ENCODE measurements at regions not wholly inside any gene's neighbourhood (a gene's known extent, or its start where the extent isn't known, plus 50 kb on each side); places are given as distances from the start of the nearest gene placed in this dataset.
"Not testable (repeated sequence)": the region's sequence is repeated elsewhere in the genome, so short reads cannot be mapped to it uniquely, and the experiment has no call there.

DNA sequence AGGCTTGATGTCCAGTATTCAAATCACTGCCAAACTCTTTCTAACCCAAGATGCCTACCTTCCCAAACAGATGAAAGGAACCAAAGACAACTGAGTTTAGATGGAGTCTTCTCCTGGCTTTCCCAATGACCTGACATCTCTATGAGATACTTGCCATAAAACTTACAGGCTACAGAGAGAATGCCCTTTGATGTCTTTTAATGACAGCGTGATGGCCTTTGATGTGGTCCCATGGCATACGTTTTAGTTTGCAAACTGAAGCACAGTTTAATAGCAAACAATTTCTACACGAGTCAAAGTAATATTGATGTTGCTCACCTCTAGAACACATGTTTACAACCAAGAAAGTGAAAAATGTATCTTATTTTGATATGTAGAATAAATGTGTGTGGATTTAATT is 73.2 kb downstream of the ZIC4 start:
- no peak for DNase-seq (ENCODE audit: low spot score)

- DNase-seq (ENCODE audit: low spot score): no peak
Measured at GRCh38 chr3:147328711-147329110, 77.6 kb downstream of the ZIC4 start.

GRCh38 chr3:147324356-147324755 is 82.0 kb downstream of the ZIC4 start:
- DNase-seq (ENCODE audit: low spot score): no peak

DNA sequence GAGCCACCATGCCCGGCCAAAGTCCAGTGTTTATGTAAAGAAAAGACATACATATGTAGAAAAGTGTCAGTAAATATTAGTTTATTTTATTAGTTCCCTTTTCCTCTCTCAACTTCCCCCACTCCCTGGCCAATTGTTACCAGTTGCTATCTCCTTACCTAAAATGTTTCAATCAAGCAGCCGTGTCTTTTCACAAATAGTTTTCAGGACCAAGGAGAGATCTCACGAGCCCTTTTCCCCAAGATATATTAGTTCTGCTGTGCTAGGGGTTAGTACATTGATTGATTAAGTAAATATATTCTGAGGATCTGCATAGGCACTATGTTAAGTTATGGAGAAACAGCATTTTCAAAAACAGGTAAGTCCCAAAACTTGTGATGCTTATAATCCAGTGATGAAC is 87.4 kb downstream of the ZIC4 start:
- no peak for DNase-seq (ENCODE audit: low spot score)

GRCh38 chr3:147317080-147317479 is 89.3 kb downstream of the ZIC4 start:
- not testable (repeated sequence) for DNase-seq (ENCODE audit: low spot score)

DNA sequence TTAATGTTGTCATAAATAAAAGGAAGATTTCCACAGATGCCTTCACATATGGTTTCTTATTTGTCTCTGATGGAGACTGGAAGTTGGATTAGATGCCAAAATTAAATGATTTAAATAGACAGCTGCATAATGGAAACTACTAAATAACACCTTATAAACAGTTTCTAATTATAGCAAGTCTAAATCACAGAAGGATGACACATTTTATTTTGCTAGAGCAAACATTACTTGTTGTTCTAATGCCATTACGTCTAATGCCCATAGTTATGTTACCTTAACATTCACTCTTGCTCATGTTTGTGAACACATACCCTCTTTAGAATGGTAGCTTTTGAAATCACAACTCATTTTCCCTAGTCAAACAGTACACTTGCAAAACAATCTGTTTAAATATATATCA is 92.8 kb downstream of the ZIC4 start:
- DNase-seq (ENCODE audit: low spot score): no peak

- DNase-seq (ENCODE audit: low spot score): no peak
Measured at GRCh38 chr3:147312786-147313280, 93.5 kb downstream of the ZIC4 start.

GRCh38 chr3:147311716-147312115 is 94.6 kb downstream of the ZIC4 start:
- DNase-seq (ENCODE audit: low spot score): no peak

GRCh38 chr3:147305533-147306250 is 100.7 kb downstream of the ZIC4 start:
- DNase-seq (ENCODE audit: low spot score): no peak

- no peak for DNase-seq (ENCODE audit: low spot score)
Measured at GRCh38 chr3:147304756-147305155, 101.6 kb downstream of the ZIC4 start.

- DNase-seq (ENCODE audit: low spot score): no peak
Measured at GRCh38 chr3:147301781-147302180, 104.6 kb downstream of the ZIC4 start.

- no peak for DNase-seq (ENCODE audit: low spot score)
Measured at GRCh38 chr3:147299656-147300055, 106.7 kb downstream of the ZIC4 start.

DNA sequence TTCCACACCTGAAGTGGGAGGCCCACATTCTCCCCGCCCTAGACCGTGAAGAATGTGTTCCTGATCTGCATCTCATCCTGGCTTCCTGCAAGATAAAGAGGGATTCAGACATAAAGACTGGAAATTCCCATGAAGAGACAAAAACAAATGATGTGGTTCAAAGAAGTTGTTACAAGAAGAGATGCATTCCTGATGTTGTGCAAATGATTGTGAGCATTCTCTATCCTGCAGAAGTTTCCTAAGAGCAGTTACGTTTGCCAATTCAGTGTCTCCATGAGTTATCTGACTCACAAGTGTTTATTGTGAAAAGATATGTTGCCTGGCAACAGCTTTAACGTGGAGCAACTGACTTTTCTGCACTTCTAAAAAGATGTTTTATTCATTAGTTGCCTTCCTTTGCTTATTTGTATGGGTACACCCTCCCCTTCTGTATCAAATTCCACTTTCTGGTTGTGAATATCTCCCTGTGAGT is 107.8 kb downstream of the ZIC4 start:
- DNase-seq (ENCODE audit: low spot score): peak; percentile 25

GRCh38 chr3:147297761-147298350 is 108.5 kb downstream of the ZIC4 start:
- DNase-seq (ENCODE audit: low spot score): no peak

DNA sequence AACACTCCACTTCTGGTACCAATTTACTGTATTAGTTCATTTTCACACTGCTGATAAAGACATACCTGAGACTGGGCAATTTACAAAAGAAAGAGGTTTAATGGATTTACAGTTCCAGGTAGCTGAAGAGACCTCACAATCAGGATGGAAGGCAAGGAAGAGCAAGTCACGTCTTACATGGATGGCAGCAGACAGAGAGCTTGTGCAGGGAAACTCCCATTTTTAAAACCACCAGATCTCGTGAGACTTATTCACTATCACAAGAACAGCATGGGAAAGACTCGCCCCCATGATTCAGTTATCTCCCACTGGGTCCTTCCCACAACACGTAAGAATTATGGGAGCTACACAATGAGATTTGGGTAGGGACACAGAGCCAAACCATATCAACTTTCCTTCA is 119.0 kb downstream of the ZIC4 start:
- DNase-seq (ENCODE audit: low spot score): not testable (repeated sequence)

GRCh38 chr3:147269907-147270306 is 136.4 kb downstream of the ZIC4 start:
- DNase-seq (ENCODE audit: low spot score): no peak

DNA sequence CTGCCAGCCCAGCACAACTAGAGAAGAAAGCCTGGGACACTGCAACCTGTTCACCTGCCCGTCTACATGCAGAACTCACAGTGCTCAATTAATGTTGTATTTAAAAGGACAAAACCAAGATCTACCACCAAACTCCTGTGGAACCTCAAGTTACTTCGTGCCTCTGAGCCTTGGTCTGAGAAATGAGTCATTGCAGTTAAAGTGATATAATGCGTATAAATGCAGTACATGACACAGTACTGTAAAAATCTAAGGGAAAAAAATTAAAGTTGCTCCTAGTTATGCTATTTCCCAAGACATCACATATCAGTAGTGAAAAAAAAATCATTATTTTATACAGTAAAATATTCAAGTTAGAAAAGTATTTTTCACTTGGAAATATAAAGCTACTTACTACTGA is 138.9 kb downstream of the ZIC4 start:
- DNase-seq (ENCODE audit: low spot score): no peak

DNA sequence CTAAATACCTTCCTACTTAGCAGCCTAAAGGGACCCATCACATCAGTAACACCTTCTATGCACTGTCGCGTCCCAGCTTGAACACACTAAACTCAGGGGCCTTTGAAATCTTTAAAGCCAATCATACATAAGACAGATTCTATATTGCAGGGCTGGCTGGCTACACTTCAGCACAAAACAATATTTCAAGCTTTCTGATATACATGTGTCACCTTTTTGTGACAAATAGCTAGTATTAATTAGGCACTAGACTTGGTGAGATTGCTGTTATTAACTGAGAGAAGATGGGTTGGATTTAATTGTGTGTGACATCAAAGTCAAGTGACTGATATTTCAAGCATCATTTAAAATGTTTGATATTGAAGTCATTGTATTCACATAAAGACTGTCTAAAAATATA is 148.4 kb downstream of the ZIC4 start:
- DNase-seq (ENCODE audit: low spot score): no peak

- DNase-seq (ENCODE audit: low spot score): no peak
Measured at GRCh38 chr3:147256739-147257138, 149.6 kb downstream of the ZIC4 start.

- DNase-seq (ENCODE audit: low spot score): no peak
Measured at GRCh38 chr3:147246906-147247305, 159.4 kb downstream of the ZIC4 start.

DNA sequence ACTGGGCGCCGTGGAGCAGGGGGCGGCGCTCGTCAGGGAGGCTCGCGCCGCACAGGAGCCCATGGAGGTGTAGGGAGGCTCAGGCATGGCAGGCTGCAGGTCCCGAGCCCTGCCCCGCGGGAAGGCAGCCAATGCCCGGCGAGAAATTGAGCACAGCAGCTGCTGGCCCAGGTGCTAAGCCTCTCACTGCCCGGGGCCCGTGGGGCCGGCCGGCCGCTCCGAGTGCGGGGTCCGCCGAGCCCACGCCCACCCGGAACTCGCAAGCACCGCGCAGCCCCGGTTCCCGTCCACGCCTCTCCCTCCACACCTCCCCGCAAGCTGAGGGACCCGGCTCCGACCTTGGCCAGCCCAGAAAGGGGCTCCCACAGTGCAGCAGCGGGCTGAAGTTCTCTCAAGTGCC is 160.7 kb downstream of the ZIC4 start:
- not testable (repeated sequence) for DNase-seq (ENCODE audit: low spot score)

DNA sequence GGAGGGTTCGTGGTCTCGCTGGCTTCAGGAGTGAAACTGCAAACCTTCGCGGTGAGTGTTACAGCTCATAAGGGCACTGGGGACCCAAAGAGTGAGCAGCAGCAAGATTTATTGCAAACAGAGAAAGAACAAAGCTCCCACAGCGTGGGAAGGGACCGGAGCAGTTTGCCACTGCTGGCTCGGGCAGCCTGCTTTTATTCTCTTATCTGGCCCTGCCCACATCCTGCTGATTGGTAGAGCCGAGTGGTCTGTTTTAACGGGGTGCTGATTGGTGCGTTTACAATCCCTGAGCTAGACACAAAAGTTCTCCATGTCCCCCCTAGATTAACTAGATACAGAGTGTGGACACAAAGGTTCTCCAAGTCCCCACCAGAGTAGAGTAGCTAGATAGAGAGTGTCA is 161.3 kb downstream of the ZIC4 start:
- DNase-seq (ENCODE audit: low spot score): not testable (repeated sequence)

- no peak for DNase-seq (ENCODE audit: low spot score)
Measured at GRCh38 chr3:147244397-147244796, 161.9 kb downstream of the ZIC4 start.

DNA sequence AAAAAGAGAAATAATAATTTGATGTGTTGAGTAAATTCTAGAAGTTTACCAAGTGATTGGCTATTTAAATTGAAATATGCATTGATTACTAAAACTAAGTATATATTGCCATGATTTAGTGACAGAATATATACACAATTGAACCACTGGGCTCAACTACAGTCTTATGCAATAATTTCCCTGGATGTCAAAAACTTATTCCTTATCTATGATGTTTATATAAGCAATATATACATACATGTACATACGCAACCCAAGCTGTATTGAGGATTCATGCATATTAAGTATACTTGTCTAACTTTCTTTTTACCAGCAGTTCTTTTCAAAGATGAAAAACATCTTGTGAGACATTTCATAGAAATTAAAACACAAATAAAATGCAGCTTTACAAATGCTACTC is 165.8 kb downstream of the ZIC4 start:
- no peak for DNase-seq (ENCODE audit: low spot score)

Measured in kidney tubule cell (primary cell).